Fibroblast of the aortic adventitia (primary cell): ENCODE measurements at regions not wholly inside any gene's neighbourhood (a gene's known extent, or its start where the extent isn't known, plus 50 kb on each side); places are given as distances from the start of the nearest gene placed in this dataset.
A peak's percentile ranks its signal among the peaks of the same experiment; 100 is the strongest.

Experiments
- DNase-seq: peaks from one replicate; pipeline ENCODE4 v3.0.0-alpha.2; 2010; ENCODE audit warnings: low read depth
- H3K4me3 ChIP-seq: 2 replicates; pipeline ENCODE4 v1.5.1; 2011; ENCODE audit warnings: low read depth, mild to moderate bottlenecking, control low read depth, low read length, moderate library complexity
- CTCF ChIP-seq: IDR thresholded peaks from 2 replicates; pipeline ENCODE4 v1.5.1; 2011; ENCODE audit warnings: mild to moderate bottlenecking, low read length, control low read depth, inconsistent platforms; ENCODE audit not compliant: insufficient read depth

GRCh38 chr17:71938340-71939010 is 182.3 kb upstream of the SOX9 start:
- TF ChIP-seq CTCF = no peak
- H3K4me3 ChIP-seq = no peak overlapping the region
- DNase-seq = no peak

- H3K4me3 ChIP-seq = no peak overlapping the region
- no peak for TF ChIP-seq CTCF
- DNase-seq = no peak
Measured at GRCh38 chr17:71941920-71942319, 178.9 kb upstream of the SOX9 start.

- no peak for TF ChIP-seq CTCF
- H3K4me3 ChIP-seq = no peak overlapping the region
- DNase-seq = no peak
Measured at GRCh38 chr17:71942626-71943025, 178.2 kb upstream of the SOX9 start.

GRCh38 chr17:71948703-71949422 is 172.0 kb upstream of the SOX9 start:
- no peak for DNase-seq
- no peak overlapping the region for H3K4me3 ChIP-seq

GRCh38 chr17:71959154-71959553 is 161.7 kb upstream of the SOX9 start:
- H3K4me3 ChIP-seq = no peak overlapping the region
- TF ChIP-seq CTCF = peak; percentile 45
- peak; percentile 9 for DNase-seq

More at GRCh38 chr17:71948703-71949422, 172.0 kb upstream of the SOX9 start:
- no peak for TF ChIP-seq CTCF

DNA sequence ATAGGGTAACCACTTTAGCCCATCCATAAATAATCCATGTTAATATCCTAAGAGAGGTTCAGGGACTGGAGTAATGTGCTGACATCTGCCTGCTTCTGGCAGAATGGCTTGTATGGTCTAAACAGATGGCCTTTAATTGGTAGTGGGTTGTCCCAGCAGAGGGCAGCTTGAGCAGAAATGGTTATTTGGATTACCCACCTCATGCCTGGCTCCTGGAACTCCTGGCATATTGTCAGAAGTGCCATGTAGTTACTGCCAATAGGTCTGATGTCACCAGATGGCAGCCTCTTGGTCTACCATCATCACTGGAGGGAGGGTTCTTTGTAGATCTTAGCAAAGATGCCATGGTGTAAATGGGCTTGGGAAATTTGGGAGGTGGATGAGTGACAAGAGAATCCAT is 157.5 kb upstream of the SOX9 start:
- TF ChIP-seq CTCF = no peak
- H3K4me3 ChIP-seq = no peak overlapping the region
- DNase-seq = no peak
